ENCODE measurements at regions not wholly inside any gene's neighbourhood (a gene's known extent, or its start where the extent isn't known, plus 50 kb on each side); places are given as distances from the start of the nearest gene placed in this dataset.

- Histone ChIP-seq H3K27ac (ENCODE audit: low read length) (no peak overlapping the region), H3K4me1 (ENCODE audit: control insufficient read depth, insufficient read depth, low read length) (no peaks in the 10 kb centered on the region), H3K27me3 (ENCODE audit: control insufficient read depth, insufficient read depth, low read length) (no peaks in the 10 kb centered on the region), H3K9me3 (ENCODE audit: control insufficient read depth, low read depth, low read length) (no peaks in the 10 kb centered on the region), H3K4me3 (ENCODE audit: low read length) (no peak overlapping the region), H3K36me3 (ENCODE audit: control insufficient read depth, insufficient read depth, low read length) (no peaks in the 10 kb centered on the region)
- no peak for DNase-seq
- 80% methylated on average over 2 of the region's 2 CpGs for WGBS (ENCODE audit: insufficient coverage, low lambda C conversion rate)
These were observed 630.8 kb downstream of the RERGL start for GRCh38 chr12:17459214-17459613.

GRCh38 chr12:17456486-17456885 lies 633.5 kb downstream of the RERGL start:
- H3K9me3 ChIP-seq (ENCODE audit: control insufficient read depth, low read depth, low read length): no peaks in the 10 kb centered on the region
- no peaks in the 10 kb centered on the region for H3K27me3 ChIP-seq (ENCODE audit: control insufficient read depth, insufficient read depth, low read length)
- WGBS (ENCODE audit: insufficient coverage, low lambda C conversion rate): 0% methylated on average over 1 of the region's 2 CpGs
- no peaks in the 10 kb centered on the region for H3K36me3 ChIP-seq (ENCODE audit: control insufficient read depth, insufficient read depth, low read length)
- no peaks in the 10 kb centered on the region for H3K4me1 ChIP-seq (ENCODE audit: control insufficient read depth, insufficient read depth, low read length)
- DNase-seq: no peak
- no peak overlapping the region for H3K4me3 ChIP-seq (ENCODE audit: low read length)
- H3K27ac ChIP-seq (ENCODE audit: low read length): no peak overlapping the region

- Histone ChIP-seq H3K9me3 (ENCODE audit: control insufficient read depth, low read depth, low read length) (no peaks in the 10 kb centered on the region), H3K4me3 (ENCODE audit: low read length) (no peak overlapping the region), H3K27me3 (ENCODE audit: control insufficient read depth, insufficient read depth, low read length) (no peaks in the 10 kb centered on the region), H3K27ac (ENCODE audit: low read length) (no peak overlapping the region), H3K4me1 (ENCODE audit: control insufficient read depth, insufficient read depth, low read length) (no peaks in the 10 kb centered on the region), H3K36me3 (ENCODE audit: control insufficient read depth, insufficient read depth, low read length) (no peaks in the 10 kb centered on the region)
- DNase-seq: no peak
These were observed 651.9 kb downstream of the RERGL start for GRCh38 chr12:17438141-17438540.

GRCh38 chr12:17416748-17417147 lies 673.2 kb downstream of the RERGL start:
- no peaks in the 10 kb centered on the region for H3K36me3 ChIP-seq (ENCODE audit: control insufficient read depth, insufficient read depth, low read length)
- no peak overlapping the region for H3K4me3 ChIP-seq (ENCODE audit: low read length)
- H3K4me1 ChIP-seq (ENCODE audit: control insufficient read depth, insufficient read depth, low read length): no peaks in the 10 kb centered on the region
- H3K9me3 ChIP-seq (ENCODE audit: control insufficient read depth, low read depth, low read length): peaks cover 4% of the 10 kb centered on the region
- H3K27ac ChIP-seq (ENCODE audit: low read length): no peak overlapping the region
- no peak for DNase-seq
- WGBS (ENCODE audit: insufficient coverage, low lambda C conversion rate): no CpG with 5 or more reads among the region's 13 CpGs
- H3K27me3 ChIP-seq (ENCODE audit: control insufficient read depth, insufficient read depth, low read length): no peaks in the 10 kb centered on the region

GRCh38 chr12:17414596-17414995 lies 675.4 kb downstream of the RERGL start:
- Histone ChIP-seq H3K4me3 (ENCODE audit: low read length) (no peak overlapping the region), H3K27me3 (ENCODE audit: control insufficient read depth, insufficient read depth, low read length) (no peaks in the 10 kb centered on the region), H3K36me3 (ENCODE audit: control insufficient read depth, insufficient read depth, low read length) (no peaks in the 10 kb centered on the region), H3K4me1 (ENCODE audit: control insufficient read depth, insufficient read depth, low read length) (no peaks in the 10 kb centered on the region), H3K27ac (ENCODE audit: low read length) (no peak overlapping the region), H3K9me3 (ENCODE audit: control insufficient read depth, low read depth, low read length) (peaks cover 4% of the 10 kb centered on the region)
- no peak for DNase-seq

- H3K36me3 ChIP-seq (ENCODE audit: control insufficient read depth, insufficient read depth, low read length): no peaks in the 10 kb centered on the region
- peaks cover under 1% of the 10 kb centered on the region for H3K9me3 ChIP-seq (ENCODE audit: control insufficient read depth, low read depth, low read length)
- no peak overlapping the region for H3K27ac ChIP-seq (ENCODE audit: low read length)
- no CpG with 5 or more reads among the region's 5 CpGs for WGBS (ENCODE audit: insufficient coverage, low lambda C conversion rate)
- no peak overlapping the region for H3K4me3 ChIP-seq (ENCODE audit: low read length)
- DNase-seq: no peak
- H3K4me1 ChIP-seq (ENCODE audit: control insufficient read depth, insufficient read depth, low read length): no peaks in the 10 kb centered on the region
- H3K27me3 ChIP-seq (ENCODE audit: control insufficient read depth, insufficient read depth, low read length): no peaks in the 10 kb centered on the region
These were observed 678.3 kb downstream of the RERGL start for GRCh38 chr12:17411662-17412061.

GRCh38 chr12:17388679-17389078 lies 701.3 kb downstream of the RERGL start:
- 92% methylated on average over 2 of the region's 4 CpGs for WGBS (ENCODE audit: insufficient coverage, low lambda C conversion rate)
- Histone ChIP-seq H3K9me3 (ENCODE audit: control insufficient read depth, low read depth, low read length) (no peaks in the 10 kb centered on the region), H3K27me3 (ENCODE audit: control insufficient read depth, insufficient read depth, low read length) (no peaks in the 10 kb centered on the region), H3K27ac (ENCODE audit: low read length) (no peak overlapping the region), H3K36me3 (ENCODE audit: control insufficient read depth, insufficient read depth, low read length) (no peaks in the 10 kb centered on the region), H3K4me1 (ENCODE audit: control insufficient read depth, insufficient read depth, low read length) (no peaks in the 10 kb centered on the region), H3K4me3 (ENCODE audit: low read length) (no peak overlapping the region)
- DNase-seq: no peak

- H3K4me3 ChIP-seq (ENCODE audit: low read length): no peak overlapping the region
- 100% methylated on average over 1 of the region's 3 CpGs for WGBS (ENCODE audit: insufficient coverage, low lambda C conversion rate)
- H3K36me3 ChIP-seq (ENCODE audit: control insufficient read depth, insufficient read depth, low read length): no peaks in the 10 kb centered on the region
- H3K4me1 ChIP-seq (ENCODE audit: control insufficient read depth, insufficient read depth, low read length): no peaks in the 10 kb centered on the region
- H3K27me3 ChIP-seq (ENCODE audit: control insufficient read depth, insufficient read depth, low read length): no peaks in the 10 kb centered on the region
- no peaks in the 10 kb centered on the region for H3K9me3 ChIP-seq (ENCODE audit: control insufficient read depth, low read depth, low read length)
- DNase-seq: no peak
- H3K27ac ChIP-seq (ENCODE audit: low read length): no peak overlapping the region
These were observed 706.7 kb downstream of the RERGL start for GRCh38 chr12:17383321-17383720.

- no peak overlapping the region for H3K4me3 ChIP-seq (ENCODE audit: low read length)
- no peaks in the 10 kb centered on the region for H3K27me3 ChIP-seq (ENCODE audit: control insufficient read depth, insufficient read depth, low read length)
- no peaks in the 10 kb centered on the region for H3K9me3 ChIP-seq (ENCODE audit: control insufficient read depth, low read depth, low read length)
- DNase-seq: no peak
- no peak overlapping the region for H3K27ac ChIP-seq (ENCODE audit: low read length)
- no peaks in the 10 kb centered on the region for H3K4me1 ChIP-seq (ENCODE audit: control insufficient read depth, insufficient read depth, low read length)
- WGBS (ENCODE audit: insufficient coverage, low lambda C conversion rate): no CpG with 5 or more reads among the region's 2 CpGs
- no peaks in the 10 kb centered on the region for H3K36me3 ChIP-seq (ENCODE audit: control insufficient read depth, insufficient read depth, low read length)
These were observed 708.8 kb downstream of the RERGL start for GRCh38 chr12:17381211-17381610.

GRCh38 chr12:17372508-17372907 lies 717.5 kb downstream of the RERGL start:
- Histone ChIP-seq H3K9me3 (ENCODE audit: control insufficient read depth, low read depth, low read length) (no peaks in the 10 kb centered on the region), H3K4me1 (ENCODE audit: control insufficient read depth, insufficient read depth, low read length) (no peaks in the 10 kb centered on the region), H3K27ac (ENCODE audit: low read length) (no peak overlapping the region), H3K4me3 (ENCODE audit: low read length) (no peak overlapping the region), H3K27me3 (ENCODE audit: control insufficient read depth, insufficient read depth, low read length) (no peaks in the 10 kb centered on the region), H3K36me3 (ENCODE audit: control insufficient read depth, insufficient read depth, low read length) (no peaks in the 10 kb centered on the region)
- no peak for DNase-seq
- no CpG with 5 or more reads among the region's 1 CpG for WGBS (ENCODE audit: insufficient coverage, low lambda C conversion rate)

GRCh38 chr12:17371491-17372215 lies 718.3 kb downstream of the RERGL start:
- no peaks in the 10 kb centered on the region for H3K36me3 ChIP-seq (ENCODE audit: control insufficient read depth, insufficient read depth, low read length)
- DNase-seq: no peak
- no peak overlapping the region for H3K27ac ChIP-seq (ENCODE audit: low read length)
- 83% methylated on average over 3 of the region's 5 CpGs for WGBS (ENCODE audit: insufficient coverage, low lambda C conversion rate)
- H3K9me3 ChIP-seq (ENCODE audit: control insufficient read depth, low read depth, low read length): no peaks in the 10 kb centered on the region
- no peaks in the 10 kb centered on the region for H3K27me3 ChIP-seq (ENCODE audit: control insufficient read depth, insufficient read depth, low read length)
- H3K4me1 ChIP-seq (ENCODE audit: control insufficient read depth, insufficient read depth, low read length): no peaks in the 10 kb centered on the region
- H3K4me3 ChIP-seq (ENCODE audit: low read length): no peak overlapping the region

All from large intestine (tissue), 3 donors.